Omental fat pad (tissue), 3 donors: ENCODE measurements at regions not wholly inside any gene's neighbourhood (a gene's known extent, or its start where the extent isn't known, plus 50 kb on each side); places are given as distances from the start of the nearest gene placed in this dataset.
"Not testable (repeated sequence)": the region's sequence is repeated elsewhere in the genome, so short reads cannot be mapped to it uniquely, and the experiment has no call there.

ENCODE experiments used
- ATAC-seq: fragments of 150-250 bp; one replicate; pipeline ENCODE4 v1.9.1; 2016; ENCODE audit warnings: mild to moderate bottlenecking, moderate library complexity; ENCODE audit not compliant: low FRiP score
- DNase-seq: peaks from one replicate; pipeline ENCODE4 v3.0.0-alpha.2; 2019; ENCODE audit warnings: low spot score
- TF ChIP-seq, protein P1 (sequence below), 3 donors: fragments of 450-650 bp; IDR thresholded peaks; one replicate each; pipeline ENCODE4 v1.5.1; 2016 to 2017; ENCODE audit warnings: antibody characterized with exemption in 3 of 3, mild to moderate bottlenecking in 3 of 3, moderate library complexity in 2 of 3

DNA sequence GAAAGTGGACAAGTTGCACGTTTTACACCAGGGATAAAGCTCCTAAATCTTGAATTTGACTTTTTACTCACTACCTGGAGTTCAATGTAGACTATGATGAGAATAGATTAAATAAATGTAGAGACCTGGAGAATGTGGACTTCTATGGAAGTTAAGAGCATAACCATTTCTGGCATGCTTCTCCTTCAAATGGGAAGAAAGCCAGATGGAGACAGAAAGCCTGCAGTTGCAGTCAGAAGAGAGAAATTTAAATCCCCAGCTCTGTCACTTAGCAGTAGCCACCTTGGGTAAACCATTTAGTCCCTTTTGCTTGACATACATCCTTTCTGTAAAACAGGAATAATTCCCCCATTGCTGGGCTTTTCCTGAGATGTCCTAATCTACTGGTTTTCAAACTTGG lies 355.3 kb upstream of the AUTS2 start:
- TF ChIP-seq, protein P1, sequence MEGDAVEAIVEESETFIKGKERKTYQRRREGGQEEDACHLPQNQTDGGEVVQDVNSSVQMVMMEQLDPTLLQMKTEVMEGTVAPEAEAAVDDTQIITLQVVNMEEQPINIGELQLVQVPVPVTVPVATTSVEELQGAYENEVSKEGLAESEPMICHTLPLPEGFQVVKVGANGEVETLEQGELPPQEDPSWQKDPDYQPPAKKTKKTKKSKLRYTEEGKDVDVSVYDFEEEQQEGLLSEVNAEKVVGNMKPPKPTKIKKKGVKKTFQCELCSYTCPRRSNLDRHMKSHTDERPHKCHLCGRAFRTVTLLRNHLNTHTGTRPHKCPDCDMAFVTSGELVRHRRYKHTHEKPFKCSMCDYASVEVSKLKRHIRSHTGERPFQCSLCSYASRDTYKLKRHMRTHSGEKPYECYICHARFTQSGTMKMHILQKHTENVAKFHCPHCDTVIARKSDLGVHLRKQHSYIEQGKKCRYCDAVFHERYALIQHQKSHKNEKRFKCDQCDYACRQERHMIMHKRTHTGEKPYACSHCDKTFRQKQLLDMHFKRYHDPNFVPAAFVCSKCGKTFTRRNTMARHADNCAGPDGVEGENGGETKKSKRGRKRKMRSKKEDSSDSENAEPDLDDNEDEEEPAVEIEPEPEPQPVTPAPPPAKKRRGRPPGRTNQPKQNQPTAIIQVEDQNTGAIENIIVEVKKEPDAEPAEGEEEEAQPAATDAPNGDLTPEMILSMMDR (IDR thresholded peaks at IDR 0.05), result no peak
- DNase-seq (no peak), ATAC-seq (no peak)

GRCh38 chr7:69244701-69245100 lies 353.6 kb upstream of the AUTS2 start:
- TF ChIP-seq, protein P1 (IDR thresholded peaks at IDR 0.05), result no peak
- DNase-seq (no peak), ATAC-seq (no peak)

DNA sequence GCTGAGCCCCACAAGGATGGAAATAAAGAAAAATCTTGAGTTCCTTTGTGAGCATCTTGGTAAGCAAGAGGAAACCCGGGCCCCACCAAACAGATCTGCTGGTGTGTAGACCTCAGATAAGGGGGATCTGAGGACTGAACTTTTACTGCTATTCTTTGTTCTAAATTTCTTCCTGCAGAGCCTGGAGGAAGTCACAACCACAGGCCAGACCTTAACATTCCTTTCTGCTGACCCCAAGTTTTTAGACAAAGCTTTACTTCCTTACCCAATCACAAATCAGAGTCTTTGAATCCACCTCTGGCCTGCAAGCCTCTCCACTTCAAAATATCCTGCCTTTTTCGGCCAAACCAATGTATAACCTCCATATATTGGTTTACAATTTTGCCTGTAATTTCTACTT lies 352.6 kb upstream of the AUTS2 start:
- DNase-seq, result no peak
- no peak for ATAC-seq
- TF ChIP-seq, protein P1 (IDR thresholded peaks at IDR 0.05), result no peak

DNA sequence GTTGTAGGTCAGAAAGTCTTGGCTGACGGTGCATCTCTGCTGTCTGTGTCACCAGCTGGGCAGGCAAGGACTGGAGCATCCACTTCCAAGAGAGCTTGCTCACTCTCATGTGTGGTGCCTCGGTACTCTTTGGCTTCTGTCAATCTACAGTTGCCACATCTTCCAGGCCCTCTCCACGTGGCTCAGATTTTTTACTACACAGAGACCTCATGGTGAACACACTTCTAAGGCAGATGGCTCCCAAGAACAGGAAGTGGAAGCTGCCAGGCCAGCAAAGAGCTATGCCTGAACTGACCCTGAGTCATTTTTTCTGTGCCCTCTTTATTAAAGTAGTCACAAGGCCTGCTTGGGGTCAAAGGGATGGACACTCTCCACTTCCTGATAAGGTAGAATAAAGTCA lies 351.5 kb upstream of the AUTS2 start:
- TF ChIP-seq, protein P1 (IDR thresholded peaks at IDR 0.05), result no peak
- ATAC-seq (peak; percentile 59), DNase-seq (no peak)

DNA sequence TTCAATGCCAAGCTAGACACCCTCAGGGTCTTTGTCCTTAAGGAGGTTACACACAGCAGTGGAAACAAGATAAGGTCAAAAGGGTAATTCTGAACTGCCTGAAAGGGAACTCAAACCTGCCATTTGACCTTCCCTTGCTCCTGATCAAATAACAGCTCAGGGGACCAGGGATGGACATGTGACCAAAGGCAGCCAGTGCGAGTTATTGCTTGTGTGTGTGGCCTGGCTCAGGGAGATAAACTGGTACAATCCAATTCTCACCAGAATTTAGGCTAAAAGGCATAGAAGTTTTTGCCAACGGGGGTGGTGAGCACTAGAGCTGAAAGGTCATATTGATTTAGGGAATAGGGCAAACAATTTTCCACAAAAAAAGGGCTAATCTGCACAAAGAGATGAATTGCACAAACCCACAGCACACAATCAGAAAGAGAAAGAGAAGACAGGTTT lies 349.9 kb upstream of the AUTS2 start:
- not testable (repeated sequence) for DNase-seq, ATAC-seq

DNA sequence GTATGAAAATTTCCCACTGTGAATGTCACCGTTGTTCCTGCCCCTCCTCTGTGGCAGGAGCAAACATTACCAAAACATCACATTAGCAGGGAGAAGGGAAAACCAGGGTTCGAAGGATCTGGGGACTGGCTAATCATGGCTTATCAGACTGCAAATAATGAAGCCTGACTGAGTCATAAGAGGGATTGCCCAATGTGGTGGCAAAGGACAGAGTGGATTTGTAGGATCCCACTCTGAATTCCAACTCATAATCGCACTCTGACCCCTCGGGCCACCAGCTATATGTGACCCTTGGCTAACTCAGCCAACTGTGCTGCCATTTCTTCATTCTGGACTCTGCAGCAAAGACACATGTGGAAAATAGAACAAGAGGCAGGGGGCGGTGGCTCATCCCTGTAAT lies 347.3 kb upstream of the AUTS2 start:
- ATAC-seq (no peak), DNase-seq (no peak)

GRCh38 chr7:69254643-69255042 lies 343.6 kb upstream of the AUTS2 start:
- ATAC-seq (no peak), DNase-seq (no peak)
- TF ChIP-seq, protein P1 (IDR thresholded peaks at IDR 0.05), result no peak

More for the DNA sequence above, 347.3 kb upstream of the AUTS2 start:
- TF ChIP-seq, protein P1 (IDR thresholded peaks at IDR 0.05), result no peak

DNA sequence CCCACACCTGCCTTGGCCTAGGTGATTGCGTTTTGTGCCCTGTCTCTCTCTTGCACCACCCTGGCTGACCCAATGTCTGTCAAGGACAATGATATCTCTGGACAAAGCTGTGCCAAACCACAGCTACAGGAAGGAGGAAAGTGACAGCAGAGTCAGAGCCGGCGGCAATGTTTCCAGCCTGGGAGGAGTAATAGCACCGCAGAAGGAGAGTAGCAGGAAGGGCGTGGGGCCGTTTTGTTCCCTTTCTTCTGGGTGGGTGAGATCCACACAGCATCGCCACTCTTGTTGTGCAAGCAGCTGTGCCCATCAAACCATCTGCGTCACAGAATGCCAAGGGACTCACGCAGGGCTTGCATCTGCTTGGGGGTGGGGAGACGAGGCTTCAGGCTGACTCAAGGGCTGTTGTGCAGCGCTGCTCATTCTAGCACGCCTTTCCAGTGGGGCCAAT lies 341.6 kb upstream of the AUTS2 start:
- TF ChIP-seq, protein P1 (IDR thresholded peaks at IDR 0.05), result no peak
- no peak for DNase-seq
- ATAC-seq, result no peak
